GM12872 (cell line): ENCODE measurements at regions not wholly inside any gene's neighbourhood (a gene's known extent, or its start where the extent isn't known, plus 50 kb on each side); places are given as distances from the start of the nearest gene placed in this dataset.

Experiments
- TF ChIP-seq, protein P1 (sequence below): IDR thresholded peaks from 3 replicates; pipeline ENCODE4 v1.5.1; 2011; ENCODE audit warnings: low read depth, mild to moderate bottlenecking, low read length, moderate library complexity; ENCODE audit not compliant: insufficient read depth

DNA sequence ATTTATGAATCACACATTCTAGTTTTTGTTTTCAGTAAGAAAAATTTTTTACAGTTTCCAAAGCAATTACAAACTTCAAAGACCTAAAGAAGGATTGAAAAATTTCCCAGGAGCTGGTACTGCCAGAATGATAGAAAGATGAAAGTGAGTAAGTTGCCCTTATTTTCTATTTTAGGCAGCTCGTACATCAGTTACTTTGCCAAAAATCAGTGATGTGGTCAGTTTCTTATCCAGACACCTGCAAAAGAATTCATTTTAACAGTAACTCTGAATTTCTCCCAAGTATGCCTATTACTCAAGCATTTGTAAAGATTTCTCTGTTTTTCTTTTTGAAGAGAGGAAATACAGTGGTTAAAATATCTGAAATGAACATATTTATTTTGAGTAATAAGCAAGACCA, 976.3 kb upstream of the RAG2 start:
- TF ChIP-seq, protein P1, sequence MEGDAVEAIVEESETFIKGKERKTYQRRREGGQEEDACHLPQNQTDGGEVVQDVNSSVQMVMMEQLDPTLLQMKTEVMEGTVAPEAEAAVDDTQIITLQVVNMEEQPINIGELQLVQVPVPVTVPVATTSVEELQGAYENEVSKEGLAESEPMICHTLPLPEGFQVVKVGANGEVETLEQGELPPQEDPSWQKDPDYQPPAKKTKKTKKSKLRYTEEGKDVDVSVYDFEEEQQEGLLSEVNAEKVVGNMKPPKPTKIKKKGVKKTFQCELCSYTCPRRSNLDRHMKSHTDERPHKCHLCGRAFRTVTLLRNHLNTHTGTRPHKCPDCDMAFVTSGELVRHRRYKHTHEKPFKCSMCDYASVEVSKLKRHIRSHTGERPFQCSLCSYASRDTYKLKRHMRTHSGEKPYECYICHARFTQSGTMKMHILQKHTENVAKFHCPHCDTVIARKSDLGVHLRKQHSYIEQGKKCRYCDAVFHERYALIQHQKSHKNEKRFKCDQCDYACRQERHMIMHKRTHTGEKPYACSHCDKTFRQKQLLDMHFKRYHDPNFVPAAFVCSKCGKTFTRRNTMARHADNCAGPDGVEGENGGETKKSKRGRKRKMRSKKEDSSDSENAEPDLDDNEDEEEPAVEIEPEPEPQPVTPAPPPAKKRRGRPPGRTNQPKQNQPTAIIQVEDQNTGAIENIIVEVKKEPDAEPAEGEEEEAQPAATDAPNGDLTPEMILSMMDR, result no peak

DNA sequence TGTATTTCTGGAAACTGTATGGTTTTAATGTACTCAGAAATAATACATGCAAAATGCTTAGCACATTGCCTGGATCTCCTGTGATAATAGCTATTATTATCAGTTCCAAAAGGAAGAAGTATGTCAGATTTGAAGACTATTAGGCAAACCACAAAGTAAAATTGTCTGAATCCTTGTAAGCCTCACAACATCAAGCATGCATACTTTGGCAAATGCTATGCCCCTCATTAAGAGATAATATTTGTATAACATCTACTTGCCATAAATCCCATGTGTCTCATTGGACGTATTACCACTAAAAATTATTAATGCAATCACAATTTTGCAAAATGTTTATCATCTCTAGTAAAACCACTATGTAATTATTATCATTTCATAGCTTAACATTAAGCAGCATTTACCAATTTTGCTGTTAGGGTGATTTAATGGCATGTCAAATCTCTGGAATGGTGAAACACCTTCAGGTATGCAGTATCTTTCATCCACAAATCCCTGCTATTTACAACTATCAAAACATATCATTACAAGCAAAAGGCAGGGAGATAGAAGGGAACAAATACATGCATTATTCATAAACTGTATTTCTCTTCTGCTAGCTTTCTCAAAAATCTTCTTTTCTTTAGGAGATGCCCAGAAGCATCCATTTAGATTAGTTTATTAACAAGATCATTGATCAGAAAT, 974.6 kb upstream of the RAG2 start:
- TF ChIP-seq, protein P1, result no peak

DNA sequence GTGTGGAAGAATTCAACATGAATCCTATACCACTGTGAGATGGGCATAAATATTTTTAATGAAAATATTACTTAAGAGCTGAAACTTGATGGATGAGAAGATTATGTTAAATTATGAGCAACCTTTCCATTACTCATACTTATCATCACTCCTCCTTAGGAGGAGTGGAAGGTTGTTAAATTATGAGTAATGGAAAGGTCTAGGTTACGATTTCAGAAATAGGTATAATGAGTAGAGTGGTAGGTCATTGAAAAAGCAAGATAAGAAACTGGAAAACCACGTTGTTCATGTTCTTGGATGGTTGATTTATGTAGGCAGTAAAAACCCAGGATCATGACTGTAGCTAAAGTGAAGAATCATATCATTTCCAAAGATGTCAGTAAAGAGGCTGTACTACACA, 973.2 kb upstream of the RAG2 start:
- TF ChIP-seq, protein P1, result no peak

DNA sequence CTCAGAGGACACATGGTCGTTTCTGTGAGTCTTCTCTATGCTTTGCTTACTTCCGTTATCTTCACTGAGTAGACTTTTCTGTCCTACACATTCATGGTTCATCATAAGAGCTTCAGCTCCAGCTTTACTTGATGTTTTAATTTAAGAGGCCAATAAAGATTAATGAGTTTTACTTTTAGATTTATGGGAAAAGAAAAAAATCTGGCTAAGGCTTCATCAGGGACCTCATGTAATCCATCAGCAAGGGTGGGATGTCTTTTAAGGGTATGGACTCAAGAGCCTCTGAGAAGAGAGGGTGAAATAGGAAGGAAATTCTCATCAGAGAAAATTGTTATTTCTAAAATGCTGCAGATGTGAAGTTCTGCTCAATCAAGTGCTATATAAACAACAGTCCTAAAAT, 963.0 kb upstream of the RAG2 start:
- TF ChIP-seq, protein P1, result no peak

DNA sequence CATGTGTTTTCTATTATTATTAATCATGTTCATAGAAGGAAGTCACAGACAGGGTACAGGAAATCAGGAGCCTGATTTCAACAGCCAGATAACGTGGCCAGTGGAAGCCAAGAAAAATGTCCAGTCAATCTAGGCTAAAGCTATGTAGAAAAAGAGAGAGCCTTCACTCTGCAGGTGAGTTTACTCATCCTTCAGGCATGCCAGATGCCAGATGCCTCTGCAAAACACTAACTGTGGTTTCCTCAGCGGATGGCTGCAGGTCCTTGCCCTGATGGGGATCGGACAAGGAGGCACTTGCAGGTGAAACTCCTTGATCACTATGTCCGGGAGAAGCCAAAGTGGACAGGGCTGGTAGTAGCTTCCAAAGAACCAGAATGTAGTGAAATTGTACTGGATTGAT, 962.3 kb upstream of the RAG2 start:
- TF ChIP-seq, protein P1, result no peak

DNA sequence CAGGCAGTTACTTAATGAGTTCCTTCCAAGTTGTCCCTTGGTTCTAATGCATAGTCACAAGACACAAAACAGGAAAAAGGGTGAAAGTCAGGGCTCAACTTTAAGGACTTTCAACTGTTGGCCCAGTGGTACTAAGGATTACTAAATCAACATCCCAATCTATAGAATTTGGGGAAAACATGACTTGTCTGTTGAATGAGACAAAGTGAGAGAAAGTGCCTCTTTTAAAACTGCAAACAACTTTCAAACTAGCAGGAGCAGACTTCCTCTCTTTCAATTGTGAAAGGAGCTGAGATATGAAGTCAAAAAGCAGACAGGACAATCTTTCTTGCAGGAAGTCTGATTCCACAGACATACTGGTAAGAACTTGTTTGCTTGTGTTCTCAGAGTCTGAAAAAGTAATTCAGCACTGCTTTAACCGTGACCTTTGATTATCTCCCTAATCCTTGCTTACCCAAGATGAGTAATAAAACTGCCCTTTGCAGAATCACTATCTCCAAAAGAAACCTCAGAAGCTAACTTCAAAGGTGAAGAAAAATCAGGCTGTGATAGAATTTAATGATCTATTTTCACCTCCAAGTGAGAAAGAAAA, 960.7 kb upstream of the RAG2 start:
- TF ChIP-seq, protein P1, result no peak

DNA sequence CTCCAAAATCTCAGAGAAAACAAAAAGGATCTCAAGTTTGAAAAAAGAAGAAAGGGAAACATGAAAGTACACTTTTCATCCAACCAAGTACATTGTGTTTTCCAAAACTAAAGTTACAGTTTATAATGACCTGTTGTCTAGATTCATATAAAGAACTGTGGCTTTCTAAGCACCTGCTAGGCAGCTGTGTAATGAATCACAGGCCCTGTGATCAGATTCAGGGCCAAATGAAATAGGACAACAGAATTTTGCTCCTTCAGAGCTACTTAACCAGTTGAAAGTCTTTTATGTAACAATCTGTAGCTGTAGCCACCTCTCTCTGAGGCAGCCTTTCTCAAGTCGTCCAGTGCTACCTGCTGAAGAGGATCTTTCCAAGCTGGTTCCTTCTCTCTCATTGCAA, 960.0 kb upstream of the RAG2 start:
- TF ChIP-seq, protein P1, result no peak
